GM21619 (cell line): ENCODE measurements at regions not wholly inside any gene's neighbourhood (a gene's known extent, or its start where the extent isn't known, plus 50 kb on each side); places are given as distances from the start of the nearest gene placed in this dataset.

Source experiments
- ATAC-seq: cut with Tn5 transposase; IDR thresholded peaks from one replicate; pipeline ENCODE4 v1.9.1; 2021; ENCODE audit not compliant: unreplicated experiment

GRCh38 chr17:77664097-77664729 is 294.3 kb upstream of the TNRC6C start:
- ATAC-seq = no peak

GRCh38 chr17:77665833-77666232 is 292.7 kb upstream of the TNRC6C start:
- ATAC-seq = no peak

GRCh38 chr17:77666462-77666861 is 292.0 kb upstream of the TNRC6C start:
- no peak for ATAC-seq

GRCh38 chr17:77666881-77667395 is 291.6 kb upstream of the TNRC6C start:
- ATAC-seq = no peak

GRCh38 chr17:77667478-77667877 is 291.0 kb upstream of the TNRC6C start:
- ATAC-seq = no peak

- no peak for ATAC-seq
Measured at GRCh38 chr17:77668518-77668917, 290.0 kb upstream of the TNRC6C start.

- ATAC-seq = no peak
Measured at GRCh38 chr17:77670173-77670572, 288.3 kb upstream of the TNRC6C start.

GRCh38 chr17:77674358-77674757 is 284.1 kb upstream of the TNRC6C start:
- no peak for ATAC-seq

- no peak for ATAC-seq
Measured at GRCh38 chr17:77675411-77675810, 283.1 kb upstream of the TNRC6C start.

GRCh38 chr17:77675816-77676215 is 282.7 kb upstream of the TNRC6C start:
- no peak for ATAC-seq

- ATAC-seq = no peak
Measured at GRCh38 chr17:77676237-77676661, 282.3 kb upstream of the TNRC6C start.

- ATAC-seq = no peak
Measured at GRCh38 chr17:77677211-77677610, 281.3 kb upstream of the TNRC6C start.

GRCh38 chr17:77677630-77678029 is 280.9 kb upstream of the TNRC6C start:
- ATAC-seq = no peak

- ATAC-seq = no peak
Measured at GRCh38 chr17:77679589-77679988, 278.9 kb upstream of the TNRC6C start.

- no peak for ATAC-seq
Measured at GRCh38 chr17:77681861-77682260, 276.6 kb upstream of the TNRC6C start.

- ATAC-seq = no peak
Measured at GRCh38 chr17:77684803-77685798, 273.4 kb upstream of the TNRC6C start.

- ATAC-seq = no peak
Measured at GRCh38 chr17:77685881-77686486, 272.5 kb upstream of the TNRC6C start.

GRCh38 chr17:77686903-77687302 is 271.6 kb upstream of the TNRC6C start:
- ATAC-seq = no peak

GRCh38 chr17:77687417-77687816 is 271.1 kb upstream of the TNRC6C start:
- no peak for ATAC-seq

GRCh38 chr17:77687921-77688320 is 270.6 kb upstream of the TNRC6C start:
- ATAC-seq = no peak

- ATAC-seq = no peak
Measured at GRCh38 chr17:77688369-77688768, 270.1 kb upstream of the TNRC6C start.
